ENCODE measurements at regions not wholly inside any gene's neighbourhood (a gene's known extent, or its start where the extent isn't known, plus 50 kb on each side); places are given as distances from the start of the nearest gene placed in this dataset.

GRCh38 chr3:87175732-87176131, 51.4 kb upstream of the CHMP2B start:
- Mint-ChIP-seq H3K27me3 (ENCODE audit: unreplicated experiment) (no peaks in the 10 kb centered on the region), H3K4me1 (ENCODE audit: low read depth, unreplicated experiment) (peaks cover 5% of the 10 kb centered on the region), H3K27ac (ENCODE audit: unreplicated experiment) (no peak overlapping the region), H3K36me3 (ENCODE audit: unreplicated experiment) (no peaks in the 10 kb centered on the region), H3K9me3 (ENCODE audit: unreplicated experiment) (no peaks in the 10 kb centered on the region), H3K4me3 (ENCODE audit: unreplicated experiment) (no peak overlapping the region)
- no peak for TF ChIP-seq CTCF (IDR thresholded peaks at IDR 0.05; ENCODE audit: partially characterized antibody, unreplicated experiment)
- DNase-seq: no peak

- no peak for DNase-seq
- TF ChIP-seq CTCF (IDR thresholded peaks at IDR 0.05; ENCODE audit: partially characterized antibody, unreplicated experiment): no peak
- no peaks in the 10 kb centered on the region for H3K27me3 Mint-ChIP-seq (ENCODE audit: unreplicated experiment)
- H3K9me3 Mint-ChIP-seq (ENCODE audit: unreplicated experiment): no peaks in the 10 kb centered on the region
- no peaks in the 10 kb centered on the region for H3K36me3 Mint-ChIP-seq (ENCODE audit: unreplicated experiment)
- H3K4me3 Mint-ChIP-seq (ENCODE audit: unreplicated experiment): no peak overlapping the region
- no peaks in the 10 kb centered on the region for H3K4me1 Mint-ChIP-seq (ENCODE audit: low read depth, unreplicated experiment)
- no peak overlapping the region for H3K27ac Mint-ChIP-seq (ENCODE audit: unreplicated experiment)
These were observed 53.3 kb upstream of the CHMP2B start for GRCh38 chr3:87173776-87174175.

GRCh38 chr3:87173071-87173470, 54.0 kb upstream of the CHMP2B start:
- H3K4me3 Mint-ChIP-seq (ENCODE audit: unreplicated experiment): no peak overlapping the region
- peaks cover 3% of the 10 kb centered on the region for H3K27me3 Mint-ChIP-seq (ENCODE audit: unreplicated experiment)
- no peak overlapping the region for H3K27ac Mint-ChIP-seq (ENCODE audit: unreplicated experiment)
- TF ChIP-seq CTCF (IDR thresholded peaks at IDR 0.05; ENCODE audit: partially characterized antibody, unreplicated experiment): no peak
- no peaks in the 10 kb centered on the region for H3K36me3 Mint-ChIP-seq (ENCODE audit: unreplicated experiment)
- H3K4me1 Mint-ChIP-seq (ENCODE audit: low read depth, unreplicated experiment): peaks cover 2% of the 10 kb centered on the region
- peaks cover 1% of the 10 kb centered on the region for H3K9me3 Mint-ChIP-seq (ENCODE audit: unreplicated experiment)
- no peak for DNase-seq

GRCh38 chr3:87167628-87168456, 59.3 kb upstream of the CHMP2B start:
- TF ChIP-seq CTCF (IDR thresholded peaks at IDR 0.05; ENCODE audit: partially characterized antibody, unreplicated experiment): peak; percentile 65
- H3K27me3 Mint-ChIP-seq (ENCODE audit: unreplicated experiment): peaks cover 3% of the 10 kb centered on the region
- peaks cover 2% of the 10 kb centered on the region for H3K4me1 Mint-ChIP-seq (ENCODE audit: low read depth, unreplicated experiment)
- no peak for DNase-seq
- no peaks in the 10 kb centered on the region for H3K36me3 Mint-ChIP-seq (ENCODE audit: unreplicated experiment)
- no peak overlapping the region for H3K27ac Mint-ChIP-seq (ENCODE audit: unreplicated experiment)
- peaks cover 1% of the 10 kb centered on the region for H3K9me3 Mint-ChIP-seq (ENCODE audit: unreplicated experiment)
- no peak overlapping the region for H3K4me3 Mint-ChIP-seq (ENCODE audit: unreplicated experiment)

GRCh38 chr3:87164245-87164644, 62.9 kb upstream of the CHMP2B start:
- no peak for TF ChIP-seq CTCF (IDR thresholded peaks at IDR 0.05; ENCODE audit: partially characterized antibody, unreplicated experiment)
- H3K27me3 Mint-ChIP-seq (ENCODE audit: unreplicated experiment): peaks cover 3% of the 10 kb centered on the region
- H3K9me3 Mint-ChIP-seq (ENCODE audit: unreplicated experiment): peaks cover 1% of the 10 kb centered on the region
- no peaks in the 10 kb centered on the region for H3K36me3 Mint-ChIP-seq (ENCODE audit: unreplicated experiment)
- no peak for DNase-seq
- no peak overlapping the region for H3K4me3 Mint-ChIP-seq (ENCODE audit: unreplicated experiment)
- peaks cover 2% of the 10 kb centered on the region for H3K4me1 Mint-ChIP-seq (ENCODE audit: low read depth, unreplicated experiment)
- H3K27ac Mint-ChIP-seq (ENCODE audit: unreplicated experiment): no peak overlapping the region
